Rectal smooth muscle tissue (tissue), 1 donor: ENCODE measurements at regions not wholly inside any gene's neighbourhood (a gene's known extent, or its start where the extent isn't known, plus 50 kb on each side); places are given as distances from the start of the nearest gene placed in this dataset.
"Not testable (repeated sequence)": the region's sequence is repeated elsewhere in the genome, so short reads cannot be mapped to it uniquely, and the experiment has no call there.

Experiments
- H3K27ac ChIP-seq: one replicate; pipeline ENCODE4 v1.7.0; 2013; ENCODE audit warnings: low read depth, low read length, inconsistent platforms
- H3K27me3 ChIP-seq: one replicate; pipeline ENCODE4 v1.7.0; 2013; ENCODE audit warnings: low read length; ENCODE audit not compliant: control insufficient read depth, insufficient read depth
- H3K36me3 ChIP-seq: one replicate; pipeline ENCODE4 v1.7.0; 2013; ENCODE audit warnings: low read length; ENCODE audit not compliant: control insufficient read depth, insufficient read depth
- H3K4me1 ChIP-seq: one replicate; pipeline ENCODE4 v1.7.0; 2013; ENCODE audit warnings: low read length; ENCODE audit not compliant: control insufficient read depth, insufficient read depth
- H3K4me3 ChIP-seq: one replicate; pipeline ENCODE4 v1.7.0; 2013; ENCODE audit warnings: low read length
- H3K9ac ChIP-seq: one replicate; pipeline ENCODE4 v1.7.0; 2013; ENCODE audit warnings: low read length

- no peak overlapping the region for H3K9ac ChIP-seq
- H3K36me3 ChIP-seq: no peaks in the 10 kb centered on the region
- no peaks in the 10 kb centered on the region for H3K27me3 ChIP-seq
Measured at GRCh38 chr9:135173066-135173465, 85.6 kb downstream of the OLFM1 start.

GRCh38 chr9:135174248-135174647 lies 86.8 kb downstream of the OLFM1 start:
- no peaks in the 10 kb centered on the region for H3K4me1 ChIP-seq
- H3K27me3 ChIP-seq: no peaks in the 10 kb centered on the region
- H3K27ac ChIP-seq: no peak overlapping the region
- no peaks in the 10 kb centered on the region for H3K36me3 ChIP-seq
- H3K4me3 ChIP-seq: no peak overlapping the region
- no peak overlapping the region for H3K9ac ChIP-seq

More at GRCh38 chr9:135173066-135173465, 85.6 kb downstream of the OLFM1 start:
- Histone ChIP-seq H3K4me1 (no peaks in the 10 kb centered on the region), H3K27ac (no peak overlapping the region), H3K4me3 (no peak overlapping the region)

GRCh38 chr9:135174981-135175380 lies 87.5 kb downstream of the OLFM1 start:
- H3K27me3 ChIP-seq: no peaks in the 10 kb centered on the region
- H3K36me3 ChIP-seq: no peaks in the 10 kb centered on the region
- no peak overlapping the region for H3K27ac ChIP-seq
- no peak overlapping the region for H3K9ac ChIP-seq
- H3K4me3 ChIP-seq: no peak overlapping the region
- no peaks in the 10 kb centered on the region for H3K4me1 ChIP-seq

- no peaks in the 10 kb centered on the region for H3K27me3 ChIP-seq
- no peak overlapping the region for H3K9ac ChIP-seq
- no peaks in the 10 kb centered on the region for H3K36me3 ChIP-seq
- H3K27ac ChIP-seq: no peak overlapping the region
- H3K4me3 ChIP-seq: no peak overlapping the region
- no peaks in the 10 kb centered on the region for H3K4me1 ChIP-seq
Measured at GRCh38 chr9:135176284-135176683, 88.8 kb downstream of the OLFM1 start.

GRCh38 chr9:135177562-135177961 lies 90.1 kb downstream of the OLFM1 start:
- not testable (repeated sequence) for H3K27ac ChIP-seq, H3K36me3 ChIP-seq, H3K27me3 ChIP-seq, H3K4me1 ChIP-seq, H3K9ac ChIP-seq, H3K4me3 ChIP-seq

- Histone ChIP-seq H3K27me3 (no peaks in the 10 kb centered on the region), H3K36me3 (no peaks in the 10 kb centered on the region), H3K27ac (no peak overlapping the region), H3K4me1 (no peaks in the 10 kb centered on the region), H3K4me3 (no peak overlapping the region), H3K9ac (no peak overlapping the region)
Measured at GRCh38 chr9:135178498-135178897, 91.0 kb downstream of the OLFM1 start.

GRCh38 chr9:135179041-135179440 lies 91.6 kb downstream of the OLFM1 start:
- Histone ChIP-seq H3K27me3 (no peaks in the 10 kb centered on the region), H3K4me1 (no peaks in the 10 kb centered on the region), H3K36me3 (no peaks in the 10 kb centered on the region), H3K9ac (no peak overlapping the region), H3K4me3 (no peak overlapping the region), H3K27ac (no peak overlapping the region)

- peaks cover 2% of the 10 kb centered on the region for H3K4me1 ChIP-seq
- no peak overlapping the region for H3K9ac ChIP-seq
- no peak overlapping the region for H3K27ac ChIP-seq
- H3K27me3 ChIP-seq: no peaks in the 10 kb centered on the region
- no peak overlapping the region for H3K4me3 ChIP-seq
- H3K36me3 ChIP-seq: no peaks in the 10 kb centered on the region
Measured at GRCh38 chr9:135179976-135180375, 92.5 kb downstream of the OLFM1 start.

GRCh38 chr9:135180586-135180985 lies 93.1 kb downstream of the OLFM1 start:
- H3K4me1 ChIP-seq: peaks cover 2% of the 10 kb centered on the region
- H3K9ac ChIP-seq: no peak overlapping the region
- H3K27ac ChIP-seq: no peak overlapping the region
- H3K36me3 ChIP-seq: no peaks in the 10 kb centered on the region
- H3K27me3 ChIP-seq: no peaks in the 10 kb centered on the region
- H3K4me3 ChIP-seq: no peak overlapping the region

- no peak overlapping the region for H3K4me3 ChIP-seq
- H3K36me3 ChIP-seq: no peaks in the 10 kb centered on the region
- H3K9ac ChIP-seq: no peak overlapping the region
- peaks cover 2% of the 10 kb centered on the region for H3K4me1 ChIP-seq
- H3K27me3 ChIP-seq: no peaks in the 10 kb centered on the region
- H3K27ac ChIP-seq: no peak overlapping the region
Measured at GRCh38 chr9:135181336-135181735, 93.9 kb downstream of the OLFM1 start.

GRCh38 chr9:135181841-135182240 lies 94.4 kb downstream of the OLFM1 start:
- H3K4me3 ChIP-seq, H3K9ac ChIP-seq, H3K4me1 ChIP-seq, H3K27ac ChIP-seq, H3K36me3 ChIP-seq, H3K27me3 ChIP-seq: not testable (repeated sequence)

GRCh38 chr9:135183069-135183468 lies 95.6 kb downstream of the OLFM1 start:
- Histone ChIP-seq H3K4me3 (no peak overlapping the region), H3K4me1 (peaks cover 2% of the 10 kb centered on the region), H3K27ac (no peak overlapping the region), H3K9ac (no peak overlapping the region), H3K36me3 (no peaks in the 10 kb centered on the region), H3K27me3 (peaks cover 2% of the 10 kb centered on the region)

GRCh38 chr9:135183528-135184180 lies 96.2 kb downstream of the OLFM1 start:
- Histone ChIP-seq H3K27me3 (peaks cover 2% of the 10 kb centered on the region), H3K9ac (no peak overlapping the region), H3K4me1 (peaks cover 2% of the 10 kb centered on the region), H3K4me3 (no peak overlapping the region), H3K36me3 (no peaks in the 10 kb centered on the region), H3K27ac (no peak overlapping the region)
